Panc1 (cell line): ENCODE measurements at regions not wholly inside any gene's neighbourhood (a gene's known extent, or its start where the extent isn't known, plus 50 kb on each side); places are given as distances from the start of the nearest gene placed in this dataset.

Experiments used
- ATAC-seq: fragments of 200-7000 bp; cut with Tn5 transposase; 2 replicates; pipeline ENCODE4 v1.9.1; 2020; ENCODE audit warnings: mild to moderate bottlenecking, moderate library complexity
- BruUV-seq: library from RNA; stranded (reverse); fragments of 400-500 nt; replicated peaks from 2 replicates; lab custom pipeline; 2021; lab: Mats Ljungman, UMichigan
- CTCF ChIA-PET: fragments of 300-600 bp; sonication (Branson Sonifier 250); formaldehyde crosslinking; loops from one replicate; lab custom pipeline; 2022; ENCODE audit warnings: antibody characterized with exemption; lab: Charles Lee
- POLR2A ChIA-PET: fragments of 300-600 bp; sonication (Branson Sonifier 250); formaldehyde crosslinking; loops from one replicate; lab custom pipeline; 2022; ENCODE audit warnings: antibody characterized with exemption; lab: Charles Lee
- DNase-seq: peaks from one replicate; pipeline ENCODE4 v3.0.0-alpha.2; 2010; ENCODE audit warnings: low read depth, low spot score
- H3K27ac ChIP-seq: 2 replicates; pipeline ENCODE4 v1.5.1; 2011; ENCODE audit warnings: mild to moderate bottlenecking, low read length, inconsistent platforms
- H3K27me3 ChIP-seq: fragments of 200-500 bp; sonication (Bioruptor generic); 2 replicates; pipeline ENCODE4 v1.6.0; 2014; ENCODE audit warnings: low read length, inconsistent platforms; ENCODE audit not compliant: control insufficient read depth, insufficient read depth
- H3K36me3 ChIP-seq: fragments of 200-500 bp; sonication (Bioruptor generic); 2 replicates; pipeline ENCODE4 v1.5.1; 2014; ENCODE audit warnings: inconsistent platforms, mild to moderate bottlenecking, low read length, moderate library complexity; ENCODE audit not compliant: control insufficient read depth, insufficient read depth
- H3K4me1 ChIP-seq: 2 replicates; pipeline ENCODE4 v1.5.1; 2011; ENCODE audit warnings: inconsistent platforms, mild to moderate bottlenecking, low read length, moderate library complexity; ENCODE audit not compliant: control insufficient read depth, insufficient read depth
- H3K4me3 ChIP-seq, 2 experiments: 2 replicates each; pipeline ENCODE4 v1.5.1; 2011 to 2012; ENCODE audit warnings: low read depth in 2 of 2, low read length in 2 of 2, mild to moderate bottlenecking in 2 of 2, inconsistent platforms in 1 of 2, moderate library complexity in 1 of 2
- H3K9me3 ChIP-seq: fragments of 200-500 bp; sonication (Bioruptor generic); 2 replicates; pipeline ENCODE4 v1.5.1; 2014; ENCODE audit warnings: low read depth, mild to moderate bottlenecking, inconsistent platforms, low read length, moderate library complexity; ENCODE audit not compliant: control insufficient read depth, insufficient read depth
- POLR2AphosphoS5 ChIP-seq: IDR thresholded peaks from 2 replicates; pipeline ENCODE4 v1.6.1; 2012; ENCODE audit warnings: mild to moderate bottlenecking, low read depth, low read length, moderate library complexity
- SIN3A ChIP-seq: IDR thresholded peaks from 2 replicates; pipeline ENCODE4 v1.6.1; 2012; ENCODE audit warnings: low read depth, mild to moderate bottlenecking, low read length, moderate library complexity, borderline replicate concordance; ENCODE audit not compliant: insufficient read depth
- TCF7L2 ChIP-seq: IDR thresholded peaks from 2 replicates; pipeline ENCODE4 v1.6.1; 2011; ENCODE audit warnings: mild to moderate bottlenecking, low read depth, low read length, inconsistent platforms
- in situ Hi-C: cut with HindIII; loops from 2 replicates; pipeline ENCODE4 v1.10.0; 2016; ENCODE audit warnings: low sequenced_read_pairs, low pct_unique_long_range_greater_than_20kb
- intact Hi-C: fragments of 100-400 bp; cut with micrococcal nuclease; formaldehyde crosslinking; loops from one replicate; pipeline ENCODE4 v1.10.0; 2022; ENCODE audit not compliant: unreplicated experiment
- TF ChIP-seq, protein P1 (sequence below): fragments of 450-650 bp; IDR thresholded peaks from 2 replicates; pipeline ENCODE4 v1.5.1; 2017; ENCODE audit warnings: mild to moderate bottlenecking
- TF ChIP-seq, protein P2 (sequence below), 2 experiments: IDR thresholded peaks; 2 replicates each; pipeline ENCODE4 v1.6.1; 2011 to 2012; ENCODE audit warnings: low read depth in 2 of 2, control low read depth in 1 of 2, low read length in 1 of 2, mild to moderate bottlenecking in 1 of 2, moderate library complexity in 1 of 2; ENCODE audit not compliant: insufficient read depth in 1 of 2

DNA sequence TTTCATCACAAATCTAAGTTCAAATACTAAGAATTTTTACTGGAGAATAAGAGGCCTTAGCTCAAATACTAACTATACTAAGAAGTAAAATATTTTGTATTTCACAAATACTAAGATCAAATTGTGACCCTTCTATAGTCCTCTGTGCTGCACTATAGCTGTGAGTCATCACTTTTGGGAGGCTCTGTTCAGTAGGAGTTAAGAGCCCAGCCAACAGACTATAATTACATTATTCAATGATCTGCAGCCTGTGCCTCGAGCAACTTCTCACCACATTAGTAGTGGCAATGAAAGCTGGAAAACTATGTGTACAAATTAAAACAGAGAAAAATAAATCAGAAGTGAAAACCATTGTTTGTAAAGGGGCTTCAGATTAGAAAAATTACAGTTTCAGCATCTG, 147.3 kb upstream of the GPC6 start:
- no peaks in the 10 kb centered on the region for H3K4me1 ChIP-seq
- ATAC-seq (no peak), DNase-seq (no peak)
- no TSS peak for BruUV-seq
- no peaks in the 10 kb centered on the region for H3K36me3 ChIP-seq
- ChIA-PET POLR2A (no interaction called here), CTCF (no interaction called here)
- H3K9me3 ChIP-seq = no peaks in the 10 kb centered on the region
- H3K27ac ChIP-seq = no peak overlapping the region
- no peaks in the 10 kb centered on the region for H3K27me3 ChIP-seq
- in situ Hi-C loops (no loop called here), intact Hi-C loops (no loop called here)
- no peak overlapping the region for H3K4me3 ChIP-seq
- no peak for TF ChIP-seq SIN3A
- TF ChIP-seq, protein P1, sequence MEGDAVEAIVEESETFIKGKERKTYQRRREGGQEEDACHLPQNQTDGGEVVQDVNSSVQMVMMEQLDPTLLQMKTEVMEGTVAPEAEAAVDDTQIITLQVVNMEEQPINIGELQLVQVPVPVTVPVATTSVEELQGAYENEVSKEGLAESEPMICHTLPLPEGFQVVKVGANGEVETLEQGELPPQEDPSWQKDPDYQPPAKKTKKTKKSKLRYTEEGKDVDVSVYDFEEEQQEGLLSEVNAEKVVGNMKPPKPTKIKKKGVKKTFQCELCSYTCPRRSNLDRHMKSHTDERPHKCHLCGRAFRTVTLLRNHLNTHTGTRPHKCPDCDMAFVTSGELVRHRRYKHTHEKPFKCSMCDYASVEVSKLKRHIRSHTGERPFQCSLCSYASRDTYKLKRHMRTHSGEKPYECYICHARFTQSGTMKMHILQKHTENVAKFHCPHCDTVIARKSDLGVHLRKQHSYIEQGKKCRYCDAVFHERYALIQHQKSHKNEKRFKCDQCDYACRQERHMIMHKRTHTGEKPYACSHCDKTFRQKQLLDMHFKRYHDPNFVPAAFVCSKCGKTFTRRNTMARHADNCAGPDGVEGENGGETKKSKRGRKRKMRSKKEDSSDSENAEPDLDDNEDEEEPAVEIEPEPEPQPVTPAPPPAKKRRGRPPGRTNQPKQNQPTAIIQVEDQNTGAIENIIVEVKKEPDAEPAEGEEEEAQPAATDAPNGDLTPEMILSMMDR = no peak
- TF ChIP-seq, protein P2, sequence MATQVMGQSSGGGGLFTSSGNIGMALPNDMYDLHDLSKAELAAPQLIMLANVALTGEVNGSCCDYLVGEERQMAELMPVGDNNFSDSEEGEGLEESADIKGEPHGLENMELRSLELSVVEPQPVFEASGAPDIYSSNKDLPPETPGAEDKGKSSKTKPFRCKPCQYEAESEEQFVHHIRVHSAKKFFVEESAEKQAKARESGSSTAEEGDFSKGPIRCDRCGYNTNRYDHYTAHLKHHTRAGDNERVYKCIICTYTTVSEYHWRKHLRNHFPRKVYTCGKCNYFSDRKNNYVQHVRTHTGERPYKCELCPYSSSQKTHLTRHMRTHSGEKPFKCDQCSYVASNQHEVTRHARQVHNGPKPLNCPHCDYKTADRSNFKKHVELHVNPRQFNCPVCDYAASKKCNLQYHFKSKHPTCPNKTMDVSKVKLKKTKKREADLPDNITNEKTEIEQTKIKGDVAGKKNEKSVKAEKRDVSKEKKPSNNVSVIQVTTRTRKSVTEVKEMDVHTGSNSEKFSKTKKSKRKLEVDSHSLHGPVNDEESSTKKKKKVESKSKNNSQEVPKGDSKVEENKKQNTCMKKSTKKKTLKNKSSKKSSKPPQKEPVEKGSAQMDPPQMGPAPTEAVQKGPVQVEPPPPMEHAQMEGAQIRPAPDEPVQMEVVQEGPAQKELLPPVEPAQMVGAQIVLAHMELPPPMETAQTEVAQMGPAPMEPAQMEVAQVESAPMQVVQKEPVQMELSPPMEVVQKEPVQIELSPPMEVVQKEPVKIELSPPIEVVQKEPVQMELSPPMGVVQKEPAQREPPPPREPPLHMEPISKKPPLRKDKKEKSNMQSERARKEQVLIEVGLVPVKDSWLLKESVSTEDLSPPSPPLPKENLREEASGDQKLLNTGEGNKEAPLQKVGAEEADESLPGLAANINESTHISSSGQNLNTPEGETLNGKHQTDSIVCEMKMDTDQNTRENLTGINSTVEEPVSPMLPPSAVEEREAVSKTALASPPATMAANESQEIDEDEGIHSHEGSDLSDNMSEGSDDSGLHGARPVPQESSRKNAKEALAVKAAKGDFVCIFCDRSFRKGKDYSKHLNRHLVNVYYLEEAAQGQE (IDR thresholded peaks at IDR 0.05; ENCODE audit: insufficient read depth in 1 of 2, low read depth in 2 of 2, low read length in 1 of 2) = no peak
- TF ChIP-seq TCF7L2 = no peak
- no peak for TF ChIP-seq POLR2AphosphoS5

DNA sequence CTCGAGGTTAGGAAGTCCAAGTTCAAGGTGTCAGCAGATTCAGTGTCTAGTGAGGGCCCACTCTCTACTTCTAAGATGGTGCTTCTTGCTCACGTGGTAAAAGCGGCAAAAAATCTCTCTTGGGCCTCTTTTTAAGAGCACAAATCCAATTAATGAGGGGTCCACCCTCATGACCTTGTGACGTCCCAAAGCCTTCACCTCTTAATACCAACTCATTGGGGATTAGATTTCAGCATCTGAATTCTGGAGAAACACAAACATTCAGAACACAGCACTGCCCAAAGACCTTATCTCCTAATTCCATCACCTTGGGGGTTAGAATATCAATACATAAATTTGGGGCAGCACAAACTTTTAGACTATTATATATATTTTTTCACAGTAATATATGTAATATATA, 146.4 kb upstream of the GPC6 start:
- intact Hi-C loops = no loop called here
- Histone ChIP-seq H3K27me3 (no peaks in the 10 kb centered on the region), H3K36me3 (no peaks in the 10 kb centered on the region), H3K4me1 (no peaks in the 10 kb centered on the region), H3K9me3 (no peaks in the 10 kb centered on the region), H3K27ac (no peak overlapping the region), H3K4me3 (no peak overlapping the region)
- no peak for DNase-seq
- TF ChIP-seq, protein P1 = no peak
- no peak for TF ChIP-seq TCF7L2
- TF ChIP-seq, protein P2 (IDR thresholded peaks at IDR 0.05; ENCODE audit: insufficient read depth in 1 of 2, low read depth in 2 of 2, low read length in 1 of 2) = no peak
- TF ChIP-seq SIN3A = no peak
- TF ChIP-seq POLR2AphosphoS5 = no peak
- ChIA-PET POLR2A (no interaction called here), CTCF (no interaction called here)
- ATAC-seq = no peak
- BruUV-seq = no TSS peak
- in situ Hi-C loops = no loop called here
